H1 (cell line): ENCODE measurements at regions not wholly inside any gene's neighbourhood (a gene's known extent, or its start where the extent isn't known, plus 50 kb on each side); places are given as distances from the start of the nearest gene placed in this dataset.

Experiments
- CHD2 ChIP-seq: IDR thresholded peaks from 2 replicates; pipeline ENCODE4 v1.6.1; 2012; ENCODE audit warnings: low read length, improper control_type of control experiment
- EZH2 ChIP-seq: fragments of 200-600 bp; sonication (generic); IDR thresholded peaks from 2 replicates; pipeline ENCODE4 v1.7.1; 2012; ENCODE audit warnings: low read depth, mild to moderate bottlenecking, moderate library complexity, low read length, inconsistent platforms; ENCODE audit not compliant: severe bottlenecking
- SUZ12 ChIP-seq: fragments of 200-600 bp; sonication (generic); IDR thresholded peaks from 2 replicates; pipeline ENCODE4 v1.6.1; 2012; ENCODE audit warnings: mild to moderate bottlenecking, inconsistent platforms, low read length, moderate library complexity, mixed read lengths
- YY1 ChIP-seq: IDR thresholded peaks from 2 replicates; pipeline ENCODE4 v1.6.1; 2011; ENCODE audit warnings: low read depth, mild to moderate bottlenecking, low read length
- ZNF274 ChIP-seq: IDR thresholded peaks from 2 replicates; pipeline ENCODE4 v1.7.0; 2012; ENCODE audit warnings: low read length, borderline replicate concordance; ENCODE audit errors: extremely low read depth
- TF ChIP-seq, protein P1 (sequence below), 3 experiments: IDR thresholded peaks; 1 replicate in 2 of 3; 2 replicates in 1 of 3; pipeline versions ENCODE4 v1.5.1 to v1.6.1; 2011; ENCODE audit warnings: low read length in 3 of 3, mild to moderate bottlenecking in 3 of 3, inconsistent platforms in 2 of 3, low read depth in 1 of 3, moderate library complexity in 1 of 3; ENCODE audit not compliant: insufficient read depth in 1 of 3; ENCODE audit errors: control extremely low read depth in 1 of 3
- TF ChIP-seq, protein P2 (sequence below): IDR thresholded peaks from 2 replicates; pipeline ENCODE4 v1.6.1; 2012; ENCODE audit warnings: inconsistent platforms

DNA sequence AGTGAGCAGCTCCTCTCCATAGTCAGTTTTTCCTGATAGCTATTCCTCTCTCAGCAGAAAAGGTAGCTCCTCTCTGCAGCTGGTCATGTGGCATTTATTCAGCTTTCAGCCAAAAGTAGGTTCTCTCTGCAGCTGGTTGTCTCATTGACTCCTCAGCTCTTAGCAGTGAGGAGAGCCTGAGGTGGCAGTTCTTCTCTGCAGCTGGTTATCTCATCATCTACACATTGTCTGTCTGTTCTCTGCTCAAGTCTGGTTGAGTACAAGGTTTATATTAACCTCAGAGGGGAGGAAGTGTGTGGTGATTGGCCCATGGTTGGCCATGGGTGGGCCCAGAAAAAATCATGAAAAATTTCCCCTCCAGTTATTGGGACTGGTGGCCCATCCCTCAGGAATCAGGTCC, 338.3 kb downstream of the KDM5D start:
- TF ChIP-seq YY1 (no peak), EZH2 (no peak), SUZ12 (no peak), ZNF274 (no peak), CHD2 (no peak)
- TF ChIP-seq, protein P1, sequence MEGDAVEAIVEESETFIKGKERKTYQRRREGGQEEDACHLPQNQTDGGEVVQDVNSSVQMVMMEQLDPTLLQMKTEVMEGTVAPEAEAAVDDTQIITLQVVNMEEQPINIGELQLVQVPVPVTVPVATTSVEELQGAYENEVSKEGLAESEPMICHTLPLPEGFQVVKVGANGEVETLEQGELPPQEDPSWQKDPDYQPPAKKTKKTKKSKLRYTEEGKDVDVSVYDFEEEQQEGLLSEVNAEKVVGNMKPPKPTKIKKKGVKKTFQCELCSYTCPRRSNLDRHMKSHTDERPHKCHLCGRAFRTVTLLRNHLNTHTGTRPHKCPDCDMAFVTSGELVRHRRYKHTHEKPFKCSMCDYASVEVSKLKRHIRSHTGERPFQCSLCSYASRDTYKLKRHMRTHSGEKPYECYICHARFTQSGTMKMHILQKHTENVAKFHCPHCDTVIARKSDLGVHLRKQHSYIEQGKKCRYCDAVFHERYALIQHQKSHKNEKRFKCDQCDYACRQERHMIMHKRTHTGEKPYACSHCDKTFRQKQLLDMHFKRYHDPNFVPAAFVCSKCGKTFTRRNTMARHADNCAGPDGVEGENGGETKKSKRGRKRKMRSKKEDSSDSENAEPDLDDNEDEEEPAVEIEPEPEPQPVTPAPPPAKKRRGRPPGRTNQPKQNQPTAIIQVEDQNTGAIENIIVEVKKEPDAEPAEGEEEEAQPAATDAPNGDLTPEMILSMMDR (IDR thresholded peaks at IDR 0.05; ENCODE audit: control extremely low read depth in 1 of 3, insufficient read depth in 1 of 3, low read depth in 1 of 3, low read length in 3 of 3): no peak
- TF ChIP-seq, protein P2, sequence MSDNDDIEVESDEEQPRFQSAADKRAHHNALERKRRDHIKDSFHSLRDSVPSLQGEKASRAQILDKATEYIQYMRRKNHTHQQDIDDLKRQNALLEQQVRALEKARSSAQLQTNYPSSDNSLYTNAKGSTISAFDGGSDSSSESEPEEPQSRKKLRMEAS: no peak
